ENCODE measurements at regions not wholly inside any gene's neighbourhood (a gene's known extent, or its start where the extent isn't known, plus 50 kb on each side); places are given as distances from the start of the nearest gene placed in this dataset.

DNA sequence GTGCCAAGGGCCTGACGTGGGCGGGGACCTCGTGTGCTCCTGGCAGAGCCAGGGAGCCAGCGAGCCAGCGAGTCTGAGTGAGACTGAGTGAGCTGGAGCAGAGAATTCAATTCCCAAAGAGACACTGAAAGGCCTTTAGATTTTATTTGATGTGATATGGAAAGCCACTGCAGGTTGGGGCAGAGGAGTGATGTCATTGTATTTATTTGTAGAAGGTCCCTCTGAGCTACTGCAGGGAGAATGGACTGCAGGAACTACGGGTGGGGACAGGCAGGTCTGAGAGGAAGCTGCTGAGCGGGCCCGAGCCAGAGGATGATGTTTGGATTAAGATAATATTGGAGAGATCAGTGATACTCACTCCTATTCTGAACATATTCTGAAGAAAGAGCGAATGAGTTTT, 445.8 kb upstream of the ANKRD30A start:
- H3K9me3 ChIP-seq (ENCODE audit: control insufficient read depth in 1 of 2, insufficient read depth in 1 of 2, low read depth in 1 of 2, low read length in 2 of 2) = peaks cover 7 to 23% of the 10 kb centered on the region in 2 experiments; a peak in 2 of 4 replicates
- intact Hi-C loops (cut with micrococcal nuclease) = no loop called here
- H3K4me1 ChIP-seq (ENCODE audit: control insufficient read depth in 1 of 2, insufficient read depth in 2 of 2, low read length in 2 of 2) = no peaks in the 10 kb centered on the region
- no peak for TF ChIP-seq SIN3A (IDR thresholded peaks at IDR 0.05; ENCODE audit: low read depth)
- TF ChIP-seq, protein P1, sequence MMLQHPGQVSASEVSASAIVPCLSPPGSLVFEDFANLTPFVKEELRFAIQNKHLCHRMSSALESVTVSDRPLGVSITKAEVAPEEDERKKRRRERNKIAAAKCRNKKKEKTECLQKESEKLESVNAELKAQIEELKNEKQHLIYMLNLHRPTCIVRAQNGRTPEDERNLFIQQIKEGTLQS (IDR thresholded peaks at IDR 0.05) = no peak
- TF ChIP-seq RAD21 (IDR thresholded peaks at IDR 0.05; ENCODE audit: low read depth) = no peak
- TF ChIP-seq POLR2A (IDR thresholded peaks at IDR 0.05; ENCODE audit: borderline replicate concordance, extremely low read depth, insufficient read depth, insufficient read length) = no peak
- no peak for TF ChIP-seq YY1 (IDR thresholded peaks at IDR 0.05; ENCODE audit: extremely low read depth, insufficient replicate concordance, low read depth, low read length)
- no peak for TF ChIP-seq CEBPB (IDR thresholded peaks at IDR 0.05; ENCODE audit: low read depth)
- no peak for TF ChIP-seq SRF (IDR thresholded peaks at IDR 0.05; ENCODE audit: low read depth)
- TF ChIP-seq ZNF274 (IDR thresholded peaks at IDR 0.05; ENCODE audit: low read depth, low read length) = no peak
- TF ChIP-seq ELF1 (IDR thresholded peaks at IDR 0.05; ENCODE audit: borderline replicate concordance, low read depth) = no peak
- TF ChIP-seq, protein P2, sequence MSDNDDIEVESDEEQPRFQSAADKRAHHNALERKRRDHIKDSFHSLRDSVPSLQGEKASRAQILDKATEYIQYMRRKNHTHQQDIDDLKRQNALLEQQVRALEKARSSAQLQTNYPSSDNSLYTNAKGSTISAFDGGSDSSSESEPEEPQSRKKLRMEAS (IDR thresholded peaks at IDR 0.05) = no peak
- no peak for TF ChIP-seq POLR2AphosphoS5 (IDR thresholded peaks at IDR 0.05; ENCODE audit: low read depth, low read length)
- no peak for TF ChIP-seq EGR1 (IDR thresholded peaks at IDR 0.05; ENCODE audit: low read depth)
- TF ChIP-seq, protein P3, sequence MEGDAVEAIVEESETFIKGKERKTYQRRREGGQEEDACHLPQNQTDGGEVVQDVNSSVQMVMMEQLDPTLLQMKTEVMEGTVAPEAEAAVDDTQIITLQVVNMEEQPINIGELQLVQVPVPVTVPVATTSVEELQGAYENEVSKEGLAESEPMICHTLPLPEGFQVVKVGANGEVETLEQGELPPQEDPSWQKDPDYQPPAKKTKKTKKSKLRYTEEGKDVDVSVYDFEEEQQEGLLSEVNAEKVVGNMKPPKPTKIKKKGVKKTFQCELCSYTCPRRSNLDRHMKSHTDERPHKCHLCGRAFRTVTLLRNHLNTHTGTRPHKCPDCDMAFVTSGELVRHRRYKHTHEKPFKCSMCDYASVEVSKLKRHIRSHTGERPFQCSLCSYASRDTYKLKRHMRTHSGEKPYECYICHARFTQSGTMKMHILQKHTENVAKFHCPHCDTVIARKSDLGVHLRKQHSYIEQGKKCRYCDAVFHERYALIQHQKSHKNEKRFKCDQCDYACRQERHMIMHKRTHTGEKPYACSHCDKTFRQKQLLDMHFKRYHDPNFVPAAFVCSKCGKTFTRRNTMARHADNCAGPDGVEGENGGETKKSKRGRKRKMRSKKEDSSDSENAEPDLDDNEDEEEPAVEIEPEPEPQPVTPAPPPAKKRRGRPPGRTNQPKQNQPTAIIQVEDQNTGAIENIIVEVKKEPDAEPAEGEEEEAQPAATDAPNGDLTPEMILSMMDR (IDR thresholded peaks at IDR 0.05 in 2 of 3, conservative IDR thresholded peaks at IDR 0.05 in 1 of 3; ENCODE audit: borderline replicate concordance in 1 of 3, insufficient read depth in 1 of 3, low read depth in 2 of 3, low read length in 2 of 3) = no peak
- TF ChIP-seq, protein P4, sequence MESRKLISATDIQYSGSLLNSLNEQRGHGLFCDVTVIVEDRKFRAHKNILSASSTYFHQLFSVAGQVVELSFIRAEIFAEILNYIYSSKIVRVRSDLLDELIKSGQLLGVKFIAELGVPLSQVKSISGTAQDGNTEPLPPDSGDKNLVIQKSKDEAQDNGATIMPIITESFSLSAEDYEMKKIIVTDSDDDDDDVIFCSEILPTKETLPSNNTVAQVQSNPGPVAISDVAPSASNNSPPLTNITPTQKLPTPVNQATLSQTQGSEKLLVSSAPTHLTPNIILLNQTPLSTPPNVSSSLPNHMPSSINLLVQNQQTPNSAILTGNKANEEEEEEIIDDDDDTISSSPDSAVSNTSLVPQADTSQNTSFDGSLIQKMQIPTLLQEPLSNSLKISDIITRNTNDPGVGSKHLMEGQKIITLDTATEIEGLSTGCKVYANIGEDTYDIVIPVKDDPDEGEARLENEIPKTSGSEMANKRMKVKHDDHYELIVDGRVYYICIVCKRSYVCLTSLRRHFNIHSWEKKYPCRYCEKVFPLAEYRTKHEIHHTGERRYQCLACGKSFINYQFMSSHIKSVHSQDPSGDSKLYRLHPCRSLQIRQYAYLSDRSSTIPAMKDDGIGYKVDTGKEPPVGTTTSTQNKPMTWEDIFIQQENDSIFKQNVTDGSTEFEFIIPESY (IDR thresholded peaks at IDR 0.05; ENCODE audit: extremely low read depth, insufficient replicate concordance, low read length) = no peak
- no peak for TF ChIP-seq CBX3 (IDR thresholded peaks at IDR 0.05; ENCODE audit: low read depth)
- DNase-seq (ENCODE audit: low read depth, low spot score) (no peak), ATAC-seq (no peak)
- H3K27ac ChIP-seq (ENCODE audit: low read depth, low read length) = no peak overlapping the region
- H3K9me2 ChIP-seq (ENCODE audit: insufficient read depth) = no peaks in the 10 kb centered on the region
- no peak overlapping the region for H3K9ac ChIP-seq (ENCODE audit: low read length)
- no peaks in the 10 kb centered on the region for H4K20me1 ChIP-seq (ENCODE audit: insufficient read depth)
- H3K27me3 ChIP-seq (ENCODE audit: insufficient read depth, low read length) = no peaks in the 10 kb centered on the region
- no peak overlapping the region for H3K4me2 ChIP-seq (ENCODE audit: low read length)
- H3K36me3 ChIP-seq (ENCODE audit: control insufficient read depth in 1 of 2, insufficient read depth in 2 of 2, low read length in 2 of 2) = no peaks in the 10 kb centered on the region; a peak in 1 of 4 replicates
- ChIA-PET RAD21 (ENCODE audit: low non-redundant PET in 1 of 2, low total read pairs in 2 of 2, uncharacterized antibody in 2 of 2, unreplicated experiment in 2 of 2) (no interaction called here), POLR2A (no interaction called here), CTCF (no interaction called here)
- H2AFZ ChIP-seq (ENCODE audit: low read depth, low read length, poor library complexity, severe bottlenecking) = no peak overlapping the region
- no TSS peak for BruUV-seq (replicated peaks)
- no peak overlapping the region for H3K4me3 ChIP-seq (replicated peaks in 1 of 2; ENCODE audit: low read depth in 1 of 2, low read length in 2 of 2)
- H3K79me2 ChIP-seq (ENCODE audit: insufficient read depth, low read length) = no peaks in the 10 kb centered on the region
